ENCODE measurements at regions not wholly inside any gene's neighbourhood (a gene's known extent, or its start where the extent isn't known, plus 50 kb on each side); places are given as distances from the start of the nearest gene placed in this dataset.
A peak's percentile ranks its signal among the peaks of the same experiment; 100 is the strongest.

DNA sequence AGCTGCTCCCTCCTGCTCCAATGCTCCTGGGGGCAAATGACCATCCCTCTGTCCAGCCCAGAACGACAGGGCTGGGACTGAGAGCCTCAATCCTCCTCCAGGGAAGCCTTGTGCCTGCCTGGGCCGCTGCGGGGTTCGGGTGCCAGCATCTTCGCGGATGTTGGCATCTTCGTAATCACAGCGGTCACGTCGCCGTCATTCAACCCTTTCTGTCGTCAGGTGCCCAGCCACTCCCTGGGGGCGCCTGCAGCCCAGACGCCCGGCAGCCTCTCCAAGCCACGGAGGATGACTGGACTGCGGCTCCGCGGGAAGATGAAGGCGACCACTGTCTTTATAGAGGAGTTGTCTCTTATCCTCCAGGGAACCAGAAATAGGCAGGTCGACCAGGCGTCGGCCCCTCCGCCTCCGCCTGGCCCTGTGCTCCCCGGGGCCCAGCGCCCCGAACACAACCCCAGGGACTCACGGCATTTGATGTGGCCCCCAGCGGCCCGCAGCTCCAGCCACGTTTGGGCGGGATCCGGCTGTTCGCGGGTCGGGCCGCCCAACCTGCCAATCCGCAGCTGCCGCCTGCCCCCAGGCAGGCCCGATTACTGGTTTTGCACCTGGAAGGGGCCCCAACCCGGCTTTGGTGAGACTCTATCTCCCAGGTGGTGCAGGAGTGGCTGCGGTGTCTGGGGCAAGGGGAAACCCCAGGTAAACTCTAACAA, 113.9 kb downstream of the THNSL2 start:
- no peak for DNase-seq (ENCODE audit: low spot score)

DNA sequence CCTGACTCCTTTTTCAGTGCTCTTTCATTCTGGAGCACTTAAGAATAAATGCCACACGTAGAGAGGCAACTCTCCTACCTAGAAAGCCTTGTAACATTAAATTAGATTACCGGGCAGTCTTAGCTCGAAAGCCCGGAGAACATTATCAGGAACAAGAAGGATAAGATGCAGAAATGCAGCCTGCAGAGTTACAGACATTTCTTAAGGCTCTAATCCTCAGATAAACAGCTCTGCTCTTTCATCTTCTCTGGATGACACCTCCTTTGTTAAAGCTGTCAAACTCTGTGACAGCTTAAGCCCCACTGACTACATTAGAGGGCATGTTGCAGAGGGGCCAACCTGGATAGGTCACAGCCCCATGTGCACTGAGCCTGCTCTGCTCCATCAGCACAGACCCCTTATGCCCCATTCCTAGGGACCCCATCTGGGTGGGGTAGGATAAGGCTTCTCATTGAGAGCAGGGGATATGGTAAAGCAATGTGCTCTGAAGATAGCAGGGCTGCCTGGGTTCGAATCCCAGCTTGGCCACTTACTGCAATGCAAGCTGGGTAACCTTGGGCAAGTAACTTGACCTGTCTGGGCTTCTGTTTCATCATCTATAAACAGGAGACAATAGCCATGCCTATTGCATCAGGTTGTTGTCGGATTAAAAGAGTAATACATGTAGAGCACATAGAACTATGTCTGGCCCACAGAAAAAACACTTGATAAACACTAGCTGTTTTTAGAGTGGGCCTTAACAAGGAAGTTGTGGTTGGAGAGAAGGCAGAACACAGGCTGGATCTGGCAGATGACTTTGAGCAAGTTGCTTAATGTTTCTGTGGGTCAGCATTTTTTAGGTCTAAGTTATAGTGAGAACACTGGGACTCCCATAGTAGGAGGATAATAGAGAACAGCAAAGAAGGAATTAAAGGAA, 111.4 kb downstream of the THNSL2 start:
- no peak for DNase-seq (ENCODE audit: low spot score)

DNA sequence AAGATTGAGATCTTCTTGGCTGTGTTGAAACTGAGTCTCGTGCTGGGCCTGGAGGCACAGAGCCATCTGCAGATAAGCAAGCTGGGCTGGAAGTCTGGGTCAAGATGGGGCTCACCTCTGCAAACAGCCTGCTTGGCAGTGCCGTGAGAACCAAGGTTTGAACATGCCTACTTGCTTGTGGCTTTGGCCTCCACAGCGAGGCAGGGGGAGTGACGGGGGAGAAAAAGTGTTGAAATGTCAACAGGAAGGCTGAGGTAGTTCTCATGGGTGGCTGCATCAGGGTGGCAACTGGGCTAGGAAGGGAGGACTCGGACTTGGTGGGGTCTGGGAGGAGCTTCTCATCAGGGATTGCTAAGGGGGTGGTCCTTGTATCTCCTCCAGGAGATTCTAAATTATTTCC, 99.7 kb downstream of the THNSL2 start:
- DNase-seq (ENCODE audit: low spot score): no peak

DNA sequence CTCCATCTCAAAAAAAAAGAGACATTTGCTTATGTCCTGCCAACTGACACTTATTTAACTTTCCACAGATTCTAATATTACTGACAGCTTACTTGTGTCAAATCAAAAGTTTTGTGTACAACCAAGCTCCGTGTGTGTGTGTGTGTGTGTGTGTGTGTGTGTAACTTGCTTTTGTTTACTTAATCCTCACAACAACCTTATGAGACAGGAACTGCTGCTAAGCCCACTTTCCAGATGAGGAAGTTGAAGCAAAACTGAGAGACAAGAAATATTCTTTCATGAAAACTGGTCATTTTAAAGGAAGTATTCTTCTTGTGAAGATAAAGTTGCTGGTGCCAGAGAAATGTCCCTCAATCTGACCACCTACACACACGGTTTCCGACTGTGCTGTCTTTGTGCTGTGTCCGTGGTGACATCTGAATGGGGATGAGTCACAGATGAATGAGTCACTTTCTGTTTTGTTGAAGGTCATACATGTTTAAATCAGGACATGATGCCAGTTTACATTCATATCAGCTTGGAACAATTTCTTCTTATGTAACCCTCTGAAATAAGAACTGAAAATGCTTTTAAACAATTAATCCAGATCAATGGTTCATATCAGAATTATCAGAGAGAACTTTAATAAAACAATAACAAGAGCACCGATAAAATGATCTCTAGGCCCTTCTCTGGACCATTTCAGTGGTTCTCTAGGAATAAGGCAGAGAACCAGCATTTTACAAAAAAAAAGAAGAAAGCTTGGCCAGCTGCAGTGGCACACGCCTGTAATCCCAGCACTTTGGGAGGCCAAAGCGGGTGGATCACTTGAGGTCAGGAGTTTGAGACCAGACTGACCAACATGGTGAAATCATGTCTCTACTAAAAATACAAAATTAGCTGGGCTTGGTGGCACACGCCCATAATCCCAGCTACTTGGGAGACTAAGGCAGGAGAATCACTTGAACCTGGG, 95.5 kb downstream of the THNSL2 start:
- peak; percentile 18 for DNase-seq (ENCODE audit: low spot score)

DNA sequence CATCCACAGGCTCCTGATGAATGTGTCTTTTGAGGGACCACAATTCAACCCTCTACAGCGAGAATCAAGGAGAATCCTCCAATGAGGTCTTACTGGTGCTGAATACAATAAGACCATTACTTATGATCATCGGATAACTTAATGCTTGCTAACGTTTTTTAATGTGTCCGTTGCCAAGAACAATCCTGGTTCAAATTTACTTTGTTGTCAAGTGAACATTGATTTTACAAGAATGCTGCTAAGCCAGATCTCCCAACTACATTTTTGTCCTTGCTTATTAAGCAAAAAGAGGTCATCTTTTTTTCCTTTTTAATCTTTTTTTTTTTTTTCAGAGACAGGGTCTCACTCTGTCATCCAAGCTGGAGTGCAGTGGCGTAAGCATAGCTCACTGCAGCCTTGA, 93.7 kb downstream of the THNSL2 start:
- DNase-seq (ENCODE audit: low spot score): no peak

DNA sequence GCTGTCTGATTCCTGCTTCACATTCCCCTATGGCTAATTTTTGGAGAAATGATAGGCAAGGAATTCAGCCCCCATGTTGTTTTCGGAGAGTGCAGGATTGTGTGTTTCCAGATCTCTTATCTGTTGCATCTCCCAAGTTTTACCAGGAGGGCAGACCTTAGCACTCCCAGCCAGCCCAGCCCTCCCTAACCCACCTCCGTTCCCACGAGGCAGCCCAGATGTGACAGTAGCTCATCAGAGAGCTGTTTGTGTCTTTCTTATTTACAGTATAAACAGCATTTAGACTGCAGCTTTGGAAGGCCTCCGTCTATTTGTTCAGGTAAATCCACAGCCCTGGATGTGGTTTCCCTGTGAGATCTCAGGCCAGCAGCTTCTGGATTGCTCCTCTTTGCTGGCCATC, 91.6 kb downstream of the THNSL2 start:
- no peak for DNase-seq (ENCODE audit: low spot score)

DNA sequence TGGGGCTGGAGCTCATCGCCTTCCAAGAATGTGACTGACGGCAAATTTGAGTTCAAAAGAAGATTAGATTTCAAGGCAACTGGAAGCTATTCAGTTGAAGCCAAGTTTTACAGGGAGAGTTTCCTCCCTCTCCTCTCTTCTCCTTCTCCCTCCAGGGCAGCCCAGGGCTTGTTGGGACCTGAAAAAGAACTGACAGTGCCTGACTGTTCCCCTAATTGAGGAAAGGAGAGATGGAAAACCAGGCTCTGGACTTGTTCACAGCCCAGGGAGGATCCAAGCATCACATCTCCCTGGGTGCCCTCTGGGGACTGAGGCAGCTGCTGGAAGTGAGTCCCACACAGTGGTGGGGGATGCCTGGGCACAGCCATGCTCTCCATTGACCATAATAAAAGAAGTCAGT, 88.1 kb downstream of the THNSL2 start:
- no peak for DNase-seq (ENCODE audit: low spot score)

DNA sequence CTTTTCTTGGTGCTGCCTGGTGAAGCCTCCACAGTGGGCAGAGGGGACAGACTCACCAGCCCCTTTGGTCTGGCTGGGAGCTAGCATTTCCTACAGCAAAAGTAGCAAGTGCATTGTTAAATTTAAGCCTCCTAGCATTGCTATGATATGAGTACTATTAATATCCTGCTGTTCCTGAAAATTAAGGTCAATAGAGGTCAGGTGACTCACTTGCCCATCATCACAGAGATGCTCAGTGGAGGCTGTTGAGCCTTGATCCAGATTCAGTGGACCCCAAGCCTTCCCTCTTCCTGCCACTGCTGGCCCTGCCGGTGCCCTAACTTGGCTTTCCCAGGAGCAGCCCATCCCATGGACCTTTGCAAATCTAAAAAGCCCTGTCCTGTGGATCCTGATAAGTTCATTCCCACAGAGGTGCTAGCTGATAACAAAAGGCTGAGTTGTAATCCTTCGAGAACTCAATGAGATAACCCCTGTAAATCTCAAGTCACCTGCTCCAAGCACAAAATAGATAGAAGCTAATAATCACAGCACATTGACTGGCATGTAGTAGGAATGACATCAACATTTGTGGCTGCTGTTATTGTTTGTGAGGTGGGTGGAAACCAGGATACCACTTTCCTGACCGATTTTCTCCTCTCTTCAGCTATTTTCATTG, 84.4 kb downstream of the THNSL2 start:
- DNase-seq (ENCODE audit: low spot score): no peak

DNA sequence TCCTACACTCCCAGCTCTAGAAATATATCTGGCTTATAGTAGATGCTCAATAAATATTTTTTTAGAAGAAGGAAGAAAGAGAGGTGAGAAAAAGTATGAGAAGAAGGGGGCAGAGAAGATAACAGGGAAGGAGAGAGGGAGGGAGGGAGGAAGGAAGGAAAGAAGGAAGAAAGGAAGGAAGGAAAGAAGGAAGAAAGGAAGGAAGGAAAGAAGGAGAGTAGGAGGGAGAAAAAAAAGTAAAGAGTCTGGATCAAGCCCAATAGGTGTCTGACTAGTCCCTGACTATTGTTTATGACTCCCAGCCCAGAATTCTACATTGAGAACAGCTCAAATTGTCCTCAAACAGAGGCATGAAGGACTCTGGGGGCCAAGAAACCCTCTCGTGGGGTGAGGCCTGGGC, 83.9 kb downstream of the THNSL2 start:
- no peak for DNase-seq (ENCODE audit: low spot score)

DNA sequence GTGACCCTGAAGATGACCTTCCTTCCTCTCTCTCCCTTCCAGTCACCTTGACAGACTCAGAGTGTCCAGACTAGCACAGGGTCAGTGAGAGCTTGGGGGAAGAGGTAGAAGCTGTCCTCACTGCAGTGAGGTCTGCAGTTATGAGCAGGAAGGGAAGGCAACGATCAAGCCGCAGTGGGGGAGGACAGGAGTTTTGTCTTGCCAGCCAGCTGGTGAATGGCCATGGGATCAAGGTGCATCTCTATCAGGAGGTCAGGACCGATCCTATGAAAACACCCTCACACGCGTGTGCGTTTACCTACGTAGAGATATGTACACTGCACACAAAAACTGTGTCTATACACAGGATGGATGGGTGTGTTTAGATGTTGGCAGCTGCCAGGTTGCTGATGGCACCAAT, 83.2 kb downstream of the THNSL2 start:
- no peak for DNase-seq (ENCODE audit: low spot score)

DNA sequence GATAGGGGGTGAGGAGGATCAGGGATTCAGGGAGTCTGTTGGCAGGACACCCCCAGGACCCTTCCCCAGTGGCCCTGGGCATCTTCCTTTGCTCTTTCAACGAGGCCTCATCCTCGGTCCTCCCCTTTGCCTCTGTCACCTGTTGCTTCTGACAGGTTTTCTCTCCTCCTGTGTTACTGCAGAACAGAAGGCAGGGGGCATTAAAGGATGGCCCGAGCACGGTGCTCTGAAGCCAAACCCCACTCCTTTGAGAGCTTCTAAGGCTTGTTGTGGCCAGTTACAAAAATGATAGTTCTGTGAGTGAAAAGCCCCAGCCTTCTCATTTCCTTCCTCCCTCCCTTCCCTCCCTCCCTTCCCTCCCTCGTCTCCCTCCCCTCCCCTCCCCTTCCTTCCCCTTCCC, 82.5 kb downstream of the THNSL2 start:
- DNase-seq (ENCODE audit: low spot score): no peak

DNA sequence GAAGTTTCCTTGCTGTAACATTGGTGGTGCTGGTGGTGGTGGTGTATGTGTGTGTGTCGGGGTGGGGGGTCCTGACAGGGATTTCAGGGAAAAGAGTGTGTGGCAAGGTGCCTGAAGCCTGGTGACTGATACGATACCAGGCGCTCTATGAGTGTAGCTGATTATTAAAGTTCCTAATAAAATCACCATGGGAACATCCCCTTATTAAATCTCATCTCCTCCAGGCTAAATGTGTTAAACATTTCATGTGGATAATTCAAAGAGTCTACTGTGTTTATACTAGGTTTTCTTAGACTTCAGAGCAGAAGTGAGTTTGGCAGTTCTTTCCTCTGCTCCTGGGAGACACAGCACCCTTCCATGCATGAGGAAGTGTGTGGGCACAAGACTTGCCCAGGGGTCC, 82.0 kb downstream of the THNSL2 start:
- DNase-seq (ENCODE audit: low spot score): no peak

DNA sequence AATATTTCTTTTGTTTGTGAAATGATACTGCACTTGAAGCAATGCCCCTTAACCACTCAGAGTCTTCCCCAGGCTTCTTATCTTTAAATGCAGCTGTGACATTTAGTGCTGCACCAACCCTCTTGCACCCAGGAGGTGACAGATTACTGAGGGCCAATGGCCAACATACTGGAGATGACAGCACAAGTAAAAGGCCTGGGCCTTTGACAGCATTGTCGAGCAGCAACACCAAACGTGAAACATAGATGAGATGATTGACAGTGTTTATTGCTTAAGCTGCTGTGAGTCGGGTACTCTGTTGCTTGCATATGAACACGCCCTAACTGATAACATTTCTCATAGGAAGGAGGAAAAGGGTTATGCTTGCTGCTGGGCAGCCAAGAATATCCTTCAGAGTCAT, 80.3 kb downstream of the THNSL2 start:
- no peak for DNase-seq (ENCODE audit: low spot score)

DNA sequence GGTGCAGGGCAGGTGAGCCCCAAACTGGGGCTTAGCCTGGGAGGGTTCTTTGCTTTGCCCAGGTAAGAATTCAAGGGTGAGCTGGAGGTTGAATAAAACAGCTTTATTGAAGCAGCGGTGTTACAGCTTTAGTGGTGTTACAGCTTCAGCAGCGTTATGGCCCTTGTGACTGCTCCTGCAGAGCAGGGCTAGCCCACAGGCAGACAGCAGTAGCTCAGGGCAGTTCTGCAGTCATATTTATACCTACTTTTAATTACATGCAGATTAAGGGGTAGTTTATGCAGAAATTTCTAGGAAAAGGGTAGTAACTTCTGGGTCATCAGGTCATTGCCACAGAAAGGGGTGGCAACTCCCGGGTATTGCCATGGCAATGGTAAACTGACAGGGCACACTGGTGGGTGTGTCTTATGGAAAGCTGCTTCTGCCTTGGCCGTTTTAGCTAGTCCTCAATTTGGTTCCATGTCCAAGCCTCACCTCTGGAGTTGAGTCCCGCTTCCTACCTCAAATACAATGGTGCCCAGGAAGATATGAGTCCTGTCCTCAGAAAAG, 78.2 kb downstream of the THNSL2 start:
- no peak for DNase-seq (ENCODE audit: low spot score)

DNA sequence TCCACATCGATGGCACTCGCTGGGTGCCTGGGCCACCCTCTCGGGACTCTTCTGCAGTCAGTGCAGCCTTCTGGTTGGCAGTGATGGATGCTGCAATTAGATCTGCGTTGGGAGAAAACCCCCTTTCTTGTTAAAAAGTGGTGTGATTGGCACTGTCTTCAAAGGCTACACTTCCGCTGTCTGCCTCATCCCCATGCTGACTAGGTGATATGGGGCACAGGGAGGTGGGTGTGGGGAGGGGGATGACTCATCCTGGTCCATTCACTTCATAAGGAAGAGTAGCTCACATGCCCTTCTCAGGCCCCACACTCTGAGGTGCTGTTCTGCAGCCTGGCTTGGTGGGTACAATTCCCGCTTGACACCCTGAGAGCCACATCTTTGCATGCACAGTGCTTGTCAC, 77.4 kb downstream of the THNSL2 start:
- no peak for DNase-seq (ENCODE audit: low spot score)

DNA sequence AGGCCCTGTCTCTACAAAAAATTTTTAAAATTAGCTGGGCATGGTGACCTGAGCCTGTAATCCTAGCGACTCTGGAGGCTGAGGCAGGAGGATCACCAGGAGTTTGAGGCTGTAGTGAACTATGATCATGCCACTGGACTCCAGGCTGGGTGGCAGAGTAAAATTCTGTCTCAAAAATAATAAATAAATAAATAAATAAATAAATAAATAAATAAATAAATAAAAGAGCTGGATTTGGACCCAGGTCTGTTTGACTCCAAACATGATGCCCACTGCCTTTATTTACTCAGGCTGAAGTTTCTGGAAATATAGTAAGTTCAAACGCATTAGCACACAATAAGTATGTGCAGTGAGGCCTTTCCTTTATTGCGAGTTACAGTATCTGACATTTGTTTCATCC, 75.0 kb downstream of the THNSL2 start:
- DNase-seq (ENCODE audit: low spot score): no peak

DNA sequence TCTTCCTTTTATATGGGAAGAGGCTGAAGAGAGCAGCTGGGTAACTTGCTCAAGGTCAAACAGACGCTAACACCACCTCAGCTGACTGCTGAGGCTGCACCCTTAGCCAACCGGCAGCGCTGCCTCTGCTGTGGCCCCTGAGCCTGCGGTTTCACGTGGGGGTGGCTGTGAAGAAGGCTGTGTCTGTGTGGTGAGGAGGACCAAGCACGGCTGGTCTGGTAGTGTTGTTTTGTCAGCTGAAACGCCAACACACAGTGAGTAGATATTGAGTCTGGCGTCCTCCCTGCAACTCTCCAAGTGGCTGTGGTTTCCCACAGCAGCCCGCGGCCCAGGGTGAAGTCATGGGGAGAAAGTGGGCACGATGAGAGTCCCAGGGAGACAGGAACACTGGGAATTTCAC, 69.6 kb downstream of the THNSL2 start:
- DNase-seq (ENCODE audit: low spot score): no peak

DNA sequence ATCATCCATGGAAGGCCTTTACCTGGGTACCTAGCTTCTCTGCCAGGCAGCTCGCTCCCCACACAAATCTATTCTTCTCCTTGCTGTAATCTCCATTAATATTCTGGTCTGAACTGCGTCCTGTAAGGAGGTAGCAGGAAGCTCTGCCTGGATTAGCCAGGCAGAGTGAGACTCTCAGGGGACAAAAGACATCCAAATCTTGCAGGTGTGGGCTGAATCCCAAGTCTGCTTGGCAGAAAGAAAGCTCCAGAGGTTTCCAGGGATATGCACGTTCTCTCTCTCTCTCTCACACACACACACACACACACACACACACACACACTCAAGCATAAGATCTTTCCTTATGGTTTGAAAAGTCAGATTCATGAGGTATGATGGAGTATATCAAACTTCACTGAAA, 66.5 kb downstream of the THNSL2 start:
- DNase-seq (ENCODE audit: low spot score): no peak
